ENCODE measurements at regions not wholly inside any gene's neighbourhood (a gene's known extent, or its start where the extent isn't known, plus 50 kb on each side); places are given as distances from the start of the nearest gene placed in this dataset.
"Not testable (repeated sequence)": the region's sequence is repeated elsewhere in the genome, so short reads cannot be mapped to it uniquely, and the experiment has no call there.

DNA sequence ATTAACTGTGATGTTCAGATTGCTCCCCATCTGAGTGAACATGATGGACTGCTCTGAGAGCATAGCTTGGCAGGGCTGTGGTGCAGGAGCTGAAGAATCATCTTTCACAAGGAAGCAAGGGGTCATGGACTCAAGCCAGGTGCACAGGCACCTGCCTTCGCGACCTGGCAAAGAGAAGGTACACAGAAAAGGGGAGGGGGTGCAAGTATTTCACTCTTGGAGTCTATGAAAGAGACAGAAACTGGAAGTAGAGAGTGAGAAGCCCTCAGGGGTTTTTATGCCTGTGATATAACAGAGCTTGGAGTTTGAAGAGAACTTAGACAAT, 232.6 kb upstream of the PLXNA2 start:
- ATAC-seq (ENCODE audit: low read depth) (no peak), DNase-seq (ENCODE audit: low spot score) (no peak)
- Histone ChIP-seq H3K9me3 (ENCODE audit: severe bottlenecking) (no peaks in the 10 kb centered on the region), H3K4me3 (ENCODE audit: severe bottlenecking) (no peak overlapping the region), H3K4me1 (ENCODE audit: insufficient read depth, poor library complexity, severe bottlenecking) (no peaks in the 10 kb centered on the region), H3K27ac (ENCODE audit: poor library complexity, severe bottlenecking) (no peak overlapping the region), H3K27me3 (ENCODE audit: insufficient read depth, poor library complexity, severe bottlenecking) (no peaks in the 10 kb centered on the region), H3K36me3 (ENCODE audit: low read depth) (no peaks in the 10 kb centered on the region)
- TF ChIP-seq, protein P1, sequence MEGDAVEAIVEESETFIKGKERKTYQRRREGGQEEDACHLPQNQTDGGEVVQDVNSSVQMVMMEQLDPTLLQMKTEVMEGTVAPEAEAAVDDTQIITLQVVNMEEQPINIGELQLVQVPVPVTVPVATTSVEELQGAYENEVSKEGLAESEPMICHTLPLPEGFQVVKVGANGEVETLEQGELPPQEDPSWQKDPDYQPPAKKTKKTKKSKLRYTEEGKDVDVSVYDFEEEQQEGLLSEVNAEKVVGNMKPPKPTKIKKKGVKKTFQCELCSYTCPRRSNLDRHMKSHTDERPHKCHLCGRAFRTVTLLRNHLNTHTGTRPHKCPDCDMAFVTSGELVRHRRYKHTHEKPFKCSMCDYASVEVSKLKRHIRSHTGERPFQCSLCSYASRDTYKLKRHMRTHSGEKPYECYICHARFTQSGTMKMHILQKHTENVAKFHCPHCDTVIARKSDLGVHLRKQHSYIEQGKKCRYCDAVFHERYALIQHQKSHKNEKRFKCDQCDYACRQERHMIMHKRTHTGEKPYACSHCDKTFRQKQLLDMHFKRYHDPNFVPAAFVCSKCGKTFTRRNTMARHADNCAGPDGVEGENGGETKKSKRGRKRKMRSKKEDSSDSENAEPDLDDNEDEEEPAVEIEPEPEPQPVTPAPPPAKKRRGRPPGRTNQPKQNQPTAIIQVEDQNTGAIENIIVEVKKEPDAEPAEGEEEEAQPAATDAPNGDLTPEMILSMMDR (IDR thresholded peaks at IDR 0.05; ENCODE audit: poor library complexity, severe bottlenecking) = no peak

- ATAC-seq (ENCODE audit: low read depth) (no peak), DNase-seq (ENCODE audit: low spot score) (no peak)
- Histone ChIP-seq H3K36me3 (ENCODE audit: low read depth) (no peaks in the 10 kb centered on the region), H3K4me1 (ENCODE audit: insufficient read depth, poor library complexity, severe bottlenecking) (no peaks in the 10 kb centered on the region), H3K4me3 (ENCODE audit: severe bottlenecking) (no peak overlapping the region), H3K27me3 (ENCODE audit: insufficient read depth, poor library complexity, severe bottlenecking) (no peaks in the 10 kb centered on the region), H3K9me3 (ENCODE audit: severe bottlenecking) (no peaks in the 10 kb centered on the region), H3K27ac (ENCODE audit: poor library complexity, severe bottlenecking) (no peak overlapping the region)
- TF ChIP-seq, protein P1 (IDR thresholded peaks at IDR 0.05; ENCODE audit: poor library complexity, severe bottlenecking) = no peak
Measured at GRCh38 chr1:208479435-208479834, 235.3 kb upstream of the PLXNA2 start.

- DNase-seq (ENCODE audit: low spot score) (no peak), ATAC-seq (ENCODE audit: low read depth) (no peak)
- Histone ChIP-seq H3K4me3 (ENCODE audit: severe bottlenecking) (no peak overlapping the region), H3K27me3 (ENCODE audit: insufficient read depth, poor library complexity, severe bottlenecking) (no peaks in the 10 kb centered on the region), H3K9me3 (ENCODE audit: severe bottlenecking) (no peaks in the 10 kb centered on the region), H3K36me3 (ENCODE audit: low read depth) (no peaks in the 10 kb centered on the region), H3K4me1 (ENCODE audit: insufficient read depth, poor library complexity, severe bottlenecking) (no peaks in the 10 kb centered on the region), H3K27ac (ENCODE audit: poor library complexity, severe bottlenecking) (no peak overlapping the region)
- TF ChIP-seq, protein P1 (IDR thresholded peaks at IDR 0.05; ENCODE audit: poor library complexity, severe bottlenecking) = no peak
Measured at GRCh38 chr1:208485512-208485911, 241.3 kb upstream of the PLXNA2 start.

GRCh38 chr1:208486677-208487076, 242.5 kb upstream of the PLXNA2 start:
- no peaks in the 10 kb centered on the region for H3K36me3 ChIP-seq (ENCODE audit: low read depth)

DNA sequence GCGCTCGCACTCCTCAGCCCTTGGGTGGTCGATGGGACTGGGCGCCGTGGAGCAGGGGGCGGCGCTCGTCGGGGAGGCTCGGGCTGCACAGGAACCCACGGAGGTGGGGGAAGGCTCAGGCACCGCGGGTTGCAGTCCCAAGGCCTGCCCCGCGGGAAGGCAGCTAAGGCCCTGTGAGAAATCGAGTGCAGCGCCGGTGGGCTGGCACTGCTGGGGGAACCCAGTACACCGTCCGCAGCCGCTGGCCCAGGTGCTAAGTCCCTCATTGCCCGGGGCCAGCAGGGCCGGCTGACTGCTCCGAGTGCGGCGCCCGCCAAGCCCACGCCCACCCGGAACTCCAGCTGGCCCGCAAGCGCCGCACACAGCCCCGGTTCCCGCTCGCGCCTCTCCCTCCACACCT, 244.2 kb upstream of the PLXNA2 start:
- not testable (repeated sequence) for H3K4me3 ChIP-seq (ENCODE audit: severe bottlenecking); H3K9me3 ChIP-seq (ENCODE audit: severe bottlenecking); ATAC-seq (ENCODE audit: low read depth); H3K27me3 ChIP-seq (ENCODE audit: insufficient read depth, poor library complexity, severe bottlenecking); H3K4me1 ChIP-seq (ENCODE audit: insufficient read depth, poor library complexity, severe bottlenecking); H3K36me3 ChIP-seq (ENCODE audit: low read depth); DNase-seq (ENCODE audit: low spot score); H3K27ac ChIP-seq (ENCODE audit: poor library complexity, severe bottlenecking)

More at GRCh38 chr1:208486677-208487076, 242.5 kb upstream of the PLXNA2 start:
- ATAC-seq (ENCODE audit: low read depth) = no peak
- H3K9me3 ChIP-seq (ENCODE audit: severe bottlenecking) = no peaks in the 10 kb centered on the region
- H3K27ac ChIP-seq (ENCODE audit: poor library complexity, severe bottlenecking) = no peak overlapping the region
- H3K4me3 ChIP-seq (ENCODE audit: severe bottlenecking) = no peak overlapping the region
- no peaks in the 10 kb centered on the region for H3K27me3 ChIP-seq (ENCODE audit: insufficient read depth, poor library complexity, severe bottlenecking)
- H3K4me1 ChIP-seq (ENCODE audit: insufficient read depth, poor library complexity, severe bottlenecking) = no peaks in the 10 kb centered on the region
- DNase-seq (ENCODE audit: low spot score) = no peak
- TF ChIP-seq, protein P1 (IDR thresholded peaks at IDR 0.05; ENCODE audit: poor library complexity, severe bottlenecking) = no peak

All from RWPE2 (cell line).